ENCODE measurements at regions not wholly inside any gene's neighbourhood (a gene's known extent, or its start where the extent isn't known, plus 50 kb on each side); places are given as distances from the start of the nearest gene placed in this dataset.

GRCh38 chr20:53698371-53698978, 104.8 kb upstream of the ZNF217 start:
- H3K27me3 Mint-ChIP-seq (ENCODE audit: low read depth) = no peaks in the 10 kb centered on the region
- Histone ChIP-seq H3K79me1 (ENCODE audit: insufficient read depth, low read depth, low read length, poor library complexity, severe bottlenecking) (no peaks in the 10 kb centered on the region), H3K23me2 (ENCODE audit: insufficient read length, low read depth, low read length, poor library complexity, severe bottlenecking) (no peaks in the 10 kb centered on the region), H3K4me1 (ENCODE audit: insufficient read depth, low read length) (no peaks in the 10 kb centered on the region; the same call in 1 of the 2 replicates), H4K8ac (replicated peaks; ENCODE audit: insufficient read length, low read depth, low read length) (no peak overlapping the region), H2AFZ (ENCODE audit: low read length) (no peak overlapping the region), H2BK12ac (ENCODE audit: insufficient read length, low read depth, low read length) (no peak overlapping the region), H2BK120ac (ENCODE audit: low read depth, low read length, poor library complexity, severe bottlenecking) (no peak overlapping the region), H2BK5ac (ENCODE audit: insufficient read length, low read length) (no peak overlapping the region), H4K91ac (ENCODE audit: insufficient read length, low read depth, low read length) (no peak overlapping the region), H3T11ph (ENCODE audit: low read length) (no peak overlapping the region), H3K14ac (ENCODE audit: insufficient read depth, low read length) (no peak overlapping the region), H3K18ac (ENCODE audit: insufficient read length, low read depth, low read length) (no peak overlapping the region), H3K27ac (ENCODE audit: insufficient read length, low read depth, low read length) (no peak overlapping the region), H2BK20ac (ENCODE audit: low read depth, low read length, poor library complexity, severe bottlenecking) (no peak overlapping the region), H3K4me2 (ENCODE audit: insufficient read depth, insufficient read length, low read length) (no peak overlapping the region), H4K5ac (ENCODE audit: insufficient read length, low read depth, low read length) (no peak overlapping the region), H3K27me3 (ENCODE audit: insufficient read depth, low read length) (no peaks in the 10 kb centered on the region), H3K79me2 (ENCODE audit: insufficient read depth, low read length) (no peaks in the 10 kb centered on the region), H3K4ac (ENCODE audit: low read depth, low read length) (no peak overlapping the region), H2BK15ac (ENCODE audit: low read depth, low read length) (no peak overlapping the region), H3K23ac (ENCODE audit: insufficient read length, low read depth, low read length) (no peak overlapping the region), H3K9me3 (ENCODE audit: control insufficient read depth, low read depth, low read length) (no peaks in the 10 kb centered on the region), H4K20me1 (ENCODE audit: control insufficient read depth, insufficient read depth, insufficient read length) (no peaks in the 10 kb centered on the region), H3K9ac (ENCODE audit: extremely low read depth, insufficient read length, low read length) (no peak overlapping the region), H2AK5ac (ENCODE audit: insufficient read length, low read length) (no peak overlapping the region), H3K56ac (ENCODE audit: insufficient read length, low read depth, low read length) (no peak overlapping the region)
- DNase-seq = no peak
- H3K27ac Mint-ChIP-seq = no peak overlapping the region; a peak in 1 of 7 replicates
- no peaks in the 10 kb centered on the region for H3K36me3 Mint-ChIP-seq (ENCODE audit: insufficient read depth in 1 of 3, low read depth in 3 of 3)
- TF ChIP-seq CTCF (conservative IDR thresholded peaks at IDR 0.05) = no peak
- no peak overlapping the region for H3K4me3 Mint-ChIP-seq
- no peaks in the 10 kb centered on the region for H3K9me3 Mint-ChIP-seq
- WGBS (ENCODE audit: extremely low coverage, insufficient read length, low lambda C conversion rate) = no CpG with 5 or more reads among the region's 10 CpGs
- H3K4me1 Mint-ChIP-seq = no peaks in the 10 kb centered on the region
